Keratinocyte (primary cell): ENCODE measurements at regions not wholly inside any gene's neighbourhood (a gene's known extent, or its start where the extent isn't known, plus 50 kb on each side); places are given as distances from the start of the nearest gene placed in this dataset.
"Not testable (repeated sequence)": the region's sequence is repeated elsewhere in the genome, so short reads cannot be mapped to it uniquely, and the experiment has no call there.

Source experiments
- DNase-seq: peaks from one replicate; pipeline ENCODE4 v3.0.0-alpha.2; 2011; ENCODE audit warnings: low read depth, missing footprints, low spot score
- FAIRE-seq: peaks from 2 replicates; lab custom pipeline; 2011; peaks lifted over from hg19 to GRCh38; lab: Jason Lieb, UNC
- H2AFZ ChIP-seq: 2 replicates; pipeline ENCODE4 v1.6.0; 2012; ENCODE audit warnings: low read length, control low read depth, inconsistent platforms; ENCODE audit not compliant: control insufficient read depth
- H3K27ac ChIP-seq: 2 replicates; pipeline ENCODE4 v1.5.1; 2011; ENCODE audit warnings: low read length; ENCODE audit not compliant: control insufficient read depth, insufficient read depth
- H3K27me3 ChIP-seq: 3 replicates; pipeline ENCODE4 v1.6.0; 2011; ENCODE audit warnings: low read length; ENCODE audit not compliant: control insufficient read depth, insufficient read depth; ENCODE audit errors: extremely low read depth
- H3K36me3 ChIP-seq, 2 experiments: 2 replicates in 1 of 2; 3 replicates in 1 of 2; pipeline ENCODE4 v1.5.1; 2011; ENCODE audit warnings: low read length in 2 of 2, mild to moderate bottlenecking in 1 of 2; ENCODE audit not compliant: control insufficient read depth in 2 of 2, insufficient read depth in 2 of 2; ENCODE audit errors: extremely low read depth in 1 of 2
- H3K4me1 ChIP-seq: 3 replicates; pipeline ENCODE4 v1.5.1; 2011; ENCODE audit warnings: low read length; ENCODE audit not compliant: control insufficient read depth, insufficient read depth; ENCODE audit errors: extremely low read depth
- H3K4me2 ChIP-seq: 3 replicates; pipeline ENCODE4 v1.6.0; 2011; ENCODE audit warnings: low read depth, low read length; ENCODE audit not compliant: control insufficient read depth, insufficient read depth; ENCODE audit errors: extremely low read depth
- H3K4me3 ChIP-seq, 3 experiments: fragments of 200-600 bp in 1 of 3; sonication (generic) in 1 of 3; 2 replicates in 2 of 3; 3 replicates in 1 of 3; pipeline ENCODE4 v1.5.1; 2011 to 2016; ENCODE audit warnings: low read length in 3 of 3, mild to moderate bottlenecking in 3 of 3, control low read depth in 2 of 3, inconsistent platforms in 1 of 3, low read depth in 1 of 3, mixed read lengths in 1 of 3, mixed run types in 1 of 3, moderate library complexity in 1 of 3; ENCODE audit not compliant: control insufficient read depth in 2 of 3, insufficient read depth in 2 of 3; ENCODE audit errors: extremely low read depth in 1 of 3
- H3K79me2 ChIP-seq: 2 replicates; pipeline ENCODE4 v1.6.0; 2012; ENCODE audit warnings: low read length; ENCODE audit not compliant: control insufficient read depth, insufficient read depth
- H3K9ac ChIP-seq: 3 replicates; pipeline ENCODE4 v1.6.0; 2011; ENCODE audit warnings: low read length; ENCODE audit not compliant: control insufficient read depth, insufficient read depth; ENCODE audit errors: extremely low read depth
- H3K9me1 ChIP-seq: 3 replicates; pipeline ENCODE4 v1.6.0; 2011; ENCODE audit warnings: low read length; ENCODE audit not compliant: control insufficient read depth, insufficient read depth; ENCODE audit errors: extremely low read depth
- H3K9me3 ChIP-seq: 2 replicates; pipeline ENCODE4 v1.5.1; 2012; ENCODE audit warnings: low read depth, low read length; ENCODE audit not compliant: control insufficient read depth
- H4K20me1 ChIP-seq: 3 replicates; pipeline ENCODE4 v1.6.0; 2011; ENCODE audit warnings: low read length; ENCODE audit not compliant: control insufficient read depth, insufficient read depth; ENCODE audit errors: extremely low read depth
- EZH2 ChIP-seq: IDR thresholded peaks from one replicate; pipeline ENCODE4 v1.6.1; 2012; ENCODE audit warnings: inconsistent platforms, mild to moderate bottlenecking, low read length, moderate library complexity
- dilution Hi-C: fragments of 300-500 bp; cut with MboI; formaldehyde crosslinking; loops from one replicate; pipeline ENCODE4 v1.7.0; 2020; ENCODE audit warnings: low sequenced_read_pairs; ENCODE audit not compliant: extremely low pct_ligation_motif_present
- TF ChIP-seq, protein P1 (sequence below), 3 experiments: IDR thresholded peaks in 1 of 3; conservative IDR thresholded peaks in 1 of 3; optimal IDR thresholded peaks in 1 of 3; 2 replicates in 2 of 3; 3 replicates in 1 of 3; pipeline versions ENCODE3 to v1.5.1; 2011; ENCODE audit warnings: low read length in 3 of 3, mild to moderate bottlenecking in 3 of 3, moderate library complexity in 2 of 3, control low read depth in 1 of 3, inconsistent platforms in 1 of 3; ENCODE audit not compliant: insufficient read depth in 2 of 3; ENCODE audit errors: extremely low read depth in 1 of 3

- no peak overlapping the region for H2AFZ ChIP-seq
- H3K27ac ChIP-seq: no peak overlapping the region
- H3K79me2 ChIP-seq: no peaks in the 10 kb centered on the region
- H3K9me1 ChIP-seq: no peaks in the 10 kb centered on the region
- DNase-seq: no peak
- no peak overlapping the region for H3K9ac ChIP-seq
- TF ChIP-seq, protein P1, sequence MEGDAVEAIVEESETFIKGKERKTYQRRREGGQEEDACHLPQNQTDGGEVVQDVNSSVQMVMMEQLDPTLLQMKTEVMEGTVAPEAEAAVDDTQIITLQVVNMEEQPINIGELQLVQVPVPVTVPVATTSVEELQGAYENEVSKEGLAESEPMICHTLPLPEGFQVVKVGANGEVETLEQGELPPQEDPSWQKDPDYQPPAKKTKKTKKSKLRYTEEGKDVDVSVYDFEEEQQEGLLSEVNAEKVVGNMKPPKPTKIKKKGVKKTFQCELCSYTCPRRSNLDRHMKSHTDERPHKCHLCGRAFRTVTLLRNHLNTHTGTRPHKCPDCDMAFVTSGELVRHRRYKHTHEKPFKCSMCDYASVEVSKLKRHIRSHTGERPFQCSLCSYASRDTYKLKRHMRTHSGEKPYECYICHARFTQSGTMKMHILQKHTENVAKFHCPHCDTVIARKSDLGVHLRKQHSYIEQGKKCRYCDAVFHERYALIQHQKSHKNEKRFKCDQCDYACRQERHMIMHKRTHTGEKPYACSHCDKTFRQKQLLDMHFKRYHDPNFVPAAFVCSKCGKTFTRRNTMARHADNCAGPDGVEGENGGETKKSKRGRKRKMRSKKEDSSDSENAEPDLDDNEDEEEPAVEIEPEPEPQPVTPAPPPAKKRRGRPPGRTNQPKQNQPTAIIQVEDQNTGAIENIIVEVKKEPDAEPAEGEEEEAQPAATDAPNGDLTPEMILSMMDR (optimal IDR thresholded peaks at IDR 0.05 in 1 of 3, IDR thresholded peaks at IDR 0.05 in 1 of 3, conservative IDR thresholded peaks at IDR 0.05 in 1 of 3; ENCODE audit: extremely low read depth in 1 of 3, insufficient read depth in 2 of 3, low read length in 3 of 3): no peak
- no peaks in the 10 kb centered on the region for H3K4me1 ChIP-seq
- no peaks in the 10 kb centered on the region for H3K9me3 ChIP-seq
- H4K20me1 ChIP-seq: no peaks in the 10 kb centered on the region
- H3K27me3 ChIP-seq: no peaks in the 10 kb centered on the region
- no peaks in the 10 kb centered on the region for H3K36me3 ChIP-seq
- FAIRE-seq: no peak
- H3K4me2 ChIP-seq: no peak overlapping the region
- no peak overlapping the region for H3K4me3 ChIP-seq
- dilution Hi-C loops: no loop called here
These were observed 60.2 kb upstream of the ATP5MC3 start for GRCh38 chr2:175241691-175242090.

DNA sequence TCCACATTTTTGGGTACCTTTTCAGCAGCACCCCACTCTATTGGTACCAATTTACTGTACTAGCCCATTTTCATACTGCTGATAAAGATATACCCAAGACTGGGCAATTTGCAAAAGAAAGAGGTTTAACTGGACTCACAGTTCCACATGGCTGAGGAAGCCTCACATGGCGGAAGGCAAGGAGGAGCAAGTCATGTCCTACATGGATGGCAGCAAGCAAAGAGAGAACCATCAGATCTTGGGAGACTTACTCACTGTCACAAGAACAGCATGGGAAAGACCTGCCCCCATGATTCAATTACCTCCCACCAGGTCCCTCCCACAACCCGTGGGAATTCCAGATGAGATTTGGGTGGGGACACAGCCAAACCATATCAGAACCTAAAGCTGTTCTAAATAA, 58.5 kb upstream of the ATP5MC3 start:
- H3K4me2 ChIP-seq, FAIRE-seq, H3K27me3 ChIP-seq, H3K4me3 ChIP-seq, dilution Hi-C loops, H3K9me3 ChIP-seq, H3K79me2 ChIP-seq, H3K4me1 ChIP-seq, H4K20me1 ChIP-seq, H3K27ac ChIP-seq, H3K9ac ChIP-seq, H3K36me3 ChIP-seq, DNase-seq, H2AFZ ChIP-seq, H3K9me1 ChIP-seq: not testable (repeated sequence)

DNA sequence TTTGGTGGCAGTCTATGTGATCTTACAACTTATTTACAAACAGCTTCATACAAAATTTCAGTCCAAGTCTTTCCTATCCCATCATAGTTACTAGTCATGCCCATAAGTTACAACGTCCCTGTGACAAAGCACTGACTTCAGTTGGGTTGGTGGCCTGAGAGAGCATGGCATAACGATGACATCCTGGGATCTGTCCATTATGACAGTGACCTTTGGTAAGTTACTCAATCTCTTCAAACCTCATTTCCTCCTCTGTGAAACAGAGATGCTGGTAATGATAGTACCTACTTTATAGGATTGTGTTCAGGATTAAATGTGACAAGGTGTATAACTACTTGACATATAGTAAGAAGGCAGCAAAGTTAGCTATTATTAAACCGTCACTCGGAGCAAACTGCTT, 55.4 kb upstream of the ATP5MC3 start:
- H3K4me1 ChIP-seq: no peaks in the 10 kb centered on the region
- FAIRE-seq (no peak), DNase-seq (no peak)
- no peaks in the 10 kb centered on the region for H3K79me2 ChIP-seq
- H3K9me3 ChIP-seq: no peaks in the 10 kb centered on the region
- H3K4me3 ChIP-seq: no peak overlapping the region
- no peak overlapping the region for H3K9ac ChIP-seq
- no peaks in the 10 kb centered on the region for H3K36me3 ChIP-seq
- H3K27me3 ChIP-seq: no peaks in the 10 kb centered on the region
- no peaks in the 10 kb centered on the region for H3K9me1 ChIP-seq
- dilution Hi-C loops: no loop called here
- no peak overlapping the region for H3K4me2 ChIP-seq
- TF ChIP-seq EZH2: no peak
- TF ChIP-seq, protein P1 (optimal IDR thresholded peaks at IDR 0.05 in 1 of 3, IDR thresholded peaks at IDR 0.05 in 1 of 3, conservative IDR thresholded peaks at IDR 0.05 in 1 of 3; ENCODE audit: extremely low read depth in 1 of 3, insufficient read depth in 2 of 3, low read length in 3 of 3): no peak
- H3K27ac ChIP-seq: no peak overlapping the region
- H2AFZ ChIP-seq: no peak overlapping the region
- no peaks in the 10 kb centered on the region for H4K20me1 ChIP-seq
